ENCODE measurements at regions not wholly inside any gene's neighbourhood (a gene's known extent, or its start where the extent isn't known, plus 50 kb on each side); places are given as distances from the start of the nearest gene placed in this dataset.

GRCh38 chr9:14400658-14400995 is 86.7 kb upstream of the NFIB start:
- TF ChIP-seq CTCF (IDR thresholded peaks at IDR 0.05; ENCODE audit: extremely low read depth in 1 of 2, insufficient read depth in 1 of 2, low read depth in 1 of 2, low read length in 2 of 2) (peak; percentile 58), FOS (IDR thresholded peaks at IDR 0.05; ENCODE audit: borderline replicate concordance, insufficient read depth, low read length) (no peak), EZH2 (IDR thresholded peaks at IDR 0.05; ENCODE audit: borderline replicate concordance, low read depth, low read length, severe bottlenecking) (no peak), JUN (IDR thresholded peaks at IDR 0.05; ENCODE audit: borderline replicate concordance, insufficient read depth, insufficient read length, low read depth) (peak; percentile 28), GATA2 (IDR thresholded peaks at IDR 0.05; ENCODE audit: insufficient read depth, insufficient read length, low read depth, low read length) (peak; percentile 91), MYC (IDR thresholded peaks at IDR 0.05; ENCODE audit: low read depth, low read length) (no peak)
- dilution Hi-C loops (cut with MboI; ENCODE audit: extremely low pct_ligation_motif_present, low sequenced_read_pairs) = no loop called here
- Histone ChIP-seq H4K20me1 (replicated peaks; ENCODE audit: control insufficient read depth, extremely low read depth, insufficient read depth, low read length) (no peaks in the 10 kb centered on the region), H3K4me3 (replicated peaks in 1 of 3; ENCODE audit: insufficient read depth in 1 of 3, low read depth in 1 of 3, low read length in 3 of 3) (no peak overlapping the region), H3K27ac (ENCODE audit: insufficient read depth, low read depth, low read length) (peak overlapping the region; percentile 80), H3K79me2 (ENCODE audit: control insufficient read depth, insufficient read depth, low read length) (no peaks in the 10 kb centered on the region), H3K9ac (replicated peaks; ENCODE audit: extremely low read depth, insufficient read depth, low read length) (peak overlapping the region; percentile 7), H3K9me3 (replicated peaks; ENCODE audit: control insufficient read depth, insufficient read depth, low read length) (no peaks in the 10 kb centered on the region), H3K4me2 (ENCODE audit: insufficient read depth, low read length) (peak overlapping the region; percentile 63), H3K36me3 (ENCODE audit: control insufficient read depth in 2 of 2, extremely low read depth in 1 of 2, insufficient read depth in 2 of 2, low read length in 2 of 2) (no peaks in the 10 kb centered on the region), H3K27me3 (ENCODE audit: control insufficient read depth in 2 of 2, insufficient read depth in 2 of 2, low read length in 2 of 2) (no peaks in the 10 kb centered on the region), H2AFZ (ENCODE audit: low read depth, low read length) (peak overlapping the region; percentile 92), H3K9me1 (replicated peaks; ENCODE audit: control insufficient read depth, extremely low read depth, insufficient read depth, low read length) (no peaks in the 10 kb centered on the region), H3K4me1 (ENCODE audit: control insufficient read depth, extremely low read depth, insufficient read depth, low read length) (peaks cover 16% of the 10 kb centered on the region)
- CTCF ChIA-PET = interaction anchor here (0.7 to 4.0 kb wide), 34 partner anchors 9 to 1311 kb away, joined by 3 to 45 read pairs (median 4); no protein-coding TSS in a partner anchor
- intact Hi-C loops (cut with micrococcal nuclease) = loop anchor here (1.0 to 10.0 kb wide), 14 partner anchors 28 to 1366 kb away; no protein-coding TSS in a partner anchor
- no TSS peak for BruUV-seq (replicated peaks)
- DNase-seq (ENCODE audit: low read depth, low spot score) (peak; percentile 90), FAIRE-seq (peak; percentile 78)
- POLR2A ChIA-PET = interaction anchor here (1.2 kb wide), 1 partner anchor 54 kb away, joined by 4 read pairs; no protein-coding TSS in a partner anchor
